ENCODE measurements at regions not wholly inside any gene's neighbourhood (a gene's known extent, or its start where the extent isn't known, plus 50 kb on each side); places are given as distances from the start of the nearest gene placed in this dataset.

DNA sequence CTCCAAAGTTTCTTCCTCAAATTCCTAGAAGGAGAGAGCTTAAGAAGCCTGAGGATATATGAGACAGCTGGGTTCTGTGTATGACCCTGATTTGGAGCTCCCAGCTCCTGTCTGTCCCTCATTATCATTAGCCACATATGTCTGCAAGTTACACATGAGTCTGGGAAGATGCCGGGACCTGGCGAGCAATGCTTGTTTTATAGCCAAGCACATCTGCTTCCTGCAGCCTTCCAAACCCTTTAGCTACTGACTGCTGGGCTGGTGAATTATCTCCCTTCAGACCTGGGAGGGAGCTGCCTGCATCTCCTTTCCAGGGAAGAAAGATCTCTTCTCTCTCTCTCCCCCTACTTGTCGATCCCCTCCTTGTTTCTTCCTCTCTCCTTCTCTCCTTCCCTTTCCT, 556.7 kb upstream of the BOD1L1 start:
- no peak for DNase-seq (ENCODE audit: low spot score)
- Mint-ChIP-seq H3K36me3 (ENCODE audit: low read depth) (no peaks in the 10 kb centered on the region), H3K27ac (no peak overlapping the region), H3K9me3 (no peaks in the 10 kb centered on the region), H3K4me3 (no peak overlapping the region), H3K4me1 (ENCODE audit: low read depth) (no peaks in the 10 kb centered on the region), H3K27me3 (ENCODE audit: low read depth) (no peaks in the 10 kb centered on the region)

DNA sequence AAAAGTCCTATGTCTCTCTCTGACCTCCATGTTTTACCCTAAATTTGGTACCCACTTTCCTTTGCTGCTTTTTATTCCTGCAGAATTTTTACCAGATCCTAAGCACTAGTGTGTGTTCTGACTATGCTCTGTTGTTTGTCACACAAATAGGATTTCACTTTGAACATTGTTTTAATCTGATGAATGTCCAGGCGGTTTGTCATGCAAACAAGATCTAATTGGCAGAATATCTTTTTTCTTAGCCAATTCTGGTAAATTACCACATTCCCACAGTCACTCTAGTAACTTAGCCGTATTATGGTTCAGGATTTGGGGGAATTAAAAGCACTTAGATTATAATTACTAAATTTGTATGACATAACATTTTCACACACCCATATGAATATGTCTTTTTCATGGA, 557.2 kb upstream of the BOD1L1 start:
- H3K36me3 Mint-ChIP-seq (ENCODE audit: low read depth), result no peaks in the 10 kb centered on the region
- no peak overlapping the region for H3K27ac Mint-ChIP-seq
- no peak overlapping the region for H3K4me3 Mint-ChIP-seq
- no peak for DNase-seq (ENCODE audit: low spot score)
- H3K27me3 Mint-ChIP-seq (ENCODE audit: low read depth), result no peaks in the 10 kb centered on the region
- no peaks in the 10 kb centered on the region for H3K9me3 Mint-ChIP-seq
- H3K4me1 Mint-ChIP-seq (ENCODE audit: low read depth), result no peaks in the 10 kb centered on the region

DNA sequence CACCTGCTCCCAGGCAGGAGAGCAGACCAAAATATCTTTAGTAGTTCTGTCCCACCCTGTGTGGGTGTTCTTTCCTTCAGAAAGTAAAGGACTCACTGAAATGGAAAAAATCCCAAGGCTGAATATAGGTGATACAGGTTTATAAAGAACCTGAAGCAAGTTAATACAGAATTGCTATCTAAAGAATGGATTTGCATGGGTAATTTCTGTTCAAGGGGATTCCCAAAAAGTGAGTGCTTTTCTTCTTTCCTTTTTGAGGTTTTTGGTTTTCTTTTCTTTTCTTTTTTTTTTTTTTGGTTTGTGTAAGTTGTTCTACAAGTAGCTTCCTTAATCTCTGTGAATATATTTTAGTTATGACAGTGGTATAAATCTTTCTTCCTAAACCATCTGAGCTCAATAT, 560.7 kb upstream of the BOD1L1 start:
- Mint-ChIP-seq H3K27me3 (ENCODE audit: low read depth) (no peaks in the 10 kb centered on the region), H3K4me1 (ENCODE audit: low read depth) (no peaks in the 10 kb centered on the region), H3K4me3 (no peak overlapping the region), H3K9me3 (no peaks in the 10 kb centered on the region), H3K27ac (no peak overlapping the region), H3K36me3 (ENCODE audit: low read depth) (no peaks in the 10 kb centered on the region)
- DNase-seq (ENCODE audit: low spot score), result no peak

DNA sequence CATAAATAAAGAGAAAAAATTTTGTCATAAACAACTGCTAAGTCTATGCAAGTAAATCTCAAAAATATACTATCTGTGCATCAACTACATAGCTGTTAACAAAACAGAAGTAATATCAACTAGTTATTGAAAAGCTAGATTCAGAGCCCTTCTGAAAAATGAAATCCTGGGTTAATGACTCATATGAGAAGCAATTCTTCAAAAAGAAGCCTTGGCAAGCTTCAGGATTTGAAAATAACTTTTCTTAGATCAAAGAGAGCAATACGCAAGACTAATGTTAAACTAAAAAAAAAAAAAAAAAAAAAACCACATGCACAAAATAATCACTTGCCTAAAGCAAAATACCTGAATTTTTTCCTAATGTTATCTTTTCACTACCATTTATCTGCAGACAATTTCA, 566.1 kb upstream of the BOD1L1 start:
- Mint-ChIP-seq H3K9me3 (no peaks in the 10 kb centered on the region), H3K27ac (no peak overlapping the region), H3K27me3 (ENCODE audit: low read depth) (no peaks in the 10 kb centered on the region), H3K36me3 (ENCODE audit: low read depth) (no peaks in the 10 kb centered on the region), H3K4me3 (no peak overlapping the region), H3K4me1 (ENCODE audit: low read depth) (no peaks in the 10 kb centered on the region)
- no peak for DNase-seq (ENCODE audit: low spot score)

DNA sequence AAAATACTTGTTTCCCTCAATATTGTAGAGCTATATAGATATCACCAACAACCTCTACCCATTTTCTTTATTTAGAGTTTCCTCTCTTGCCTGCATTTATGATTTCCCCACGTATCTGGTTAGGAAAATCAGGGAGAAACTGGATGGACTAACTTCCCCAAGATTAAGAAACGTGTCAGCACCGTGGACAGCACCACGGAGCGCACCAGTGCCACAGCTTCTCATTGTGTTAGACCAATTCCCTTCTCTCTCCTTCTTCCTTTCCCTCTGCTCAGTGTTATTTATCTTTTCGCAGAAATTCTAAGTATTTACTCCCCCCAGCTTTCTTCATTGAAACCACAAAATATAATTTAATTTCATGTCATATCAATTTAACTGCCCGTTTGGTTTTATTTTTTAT, 568.6 kb upstream of the BOD1L1 start:
- no peak for DNase-seq (ENCODE audit: low spot score)
- Mint-ChIP-seq H3K9me3 (no peaks in the 10 kb centered on the region), H3K4me1 (ENCODE audit: low read depth) (no peaks in the 10 kb centered on the region), H3K36me3 (ENCODE audit: low read depth) (no peaks in the 10 kb centered on the region), H3K27me3 (ENCODE audit: low read depth) (no peaks in the 10 kb centered on the region), H3K4me3 (no peak overlapping the region), H3K27ac (no peak overlapping the region)

DNA sequence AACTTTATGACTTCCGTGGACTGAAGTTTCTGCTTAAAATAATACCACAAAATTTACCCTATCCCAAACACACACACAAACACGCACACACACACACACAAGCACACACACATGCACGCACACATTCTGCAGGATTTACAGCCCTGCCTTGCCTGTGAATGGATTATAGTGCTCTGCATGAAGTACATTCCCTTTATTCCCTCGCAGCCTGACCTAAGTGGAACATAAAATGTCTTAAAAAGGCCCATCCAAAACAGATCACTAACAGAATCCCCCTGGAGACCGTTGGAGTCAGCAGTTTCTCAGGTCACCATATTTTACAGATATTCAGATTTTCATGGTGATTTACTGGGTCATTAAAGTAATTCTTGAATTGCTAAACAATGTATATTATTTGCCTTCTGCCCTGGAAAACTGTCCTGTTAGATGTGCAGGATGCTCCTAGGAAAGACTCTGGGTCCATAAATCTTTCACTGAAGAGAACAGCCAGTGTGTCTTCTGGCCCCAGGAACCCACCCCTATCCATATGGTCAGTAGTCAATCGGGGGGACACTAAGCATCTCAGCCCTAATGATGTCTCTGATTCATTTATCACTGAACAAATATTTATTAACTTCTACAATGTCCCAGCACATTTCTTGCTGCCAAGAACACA, 587.7 kb upstream of the BOD1L1 start:
- Mint-ChIP-seq H3K9me3 (peaks cover 3% of the 10 kb centered on the region), H3K4me3 (no peak overlapping the region), H3K27me3 (ENCODE audit: low read depth) (no peaks in the 10 kb centered on the region), H3K36me3 (ENCODE audit: low read depth) (no peaks in the 10 kb centered on the region), H3K27ac (no peak overlapping the region), H3K4me1 (ENCODE audit: low read depth) (no peaks in the 10 kb centered on the region)
- no peak for DNase-seq (ENCODE audit: low spot score)

DNA sequence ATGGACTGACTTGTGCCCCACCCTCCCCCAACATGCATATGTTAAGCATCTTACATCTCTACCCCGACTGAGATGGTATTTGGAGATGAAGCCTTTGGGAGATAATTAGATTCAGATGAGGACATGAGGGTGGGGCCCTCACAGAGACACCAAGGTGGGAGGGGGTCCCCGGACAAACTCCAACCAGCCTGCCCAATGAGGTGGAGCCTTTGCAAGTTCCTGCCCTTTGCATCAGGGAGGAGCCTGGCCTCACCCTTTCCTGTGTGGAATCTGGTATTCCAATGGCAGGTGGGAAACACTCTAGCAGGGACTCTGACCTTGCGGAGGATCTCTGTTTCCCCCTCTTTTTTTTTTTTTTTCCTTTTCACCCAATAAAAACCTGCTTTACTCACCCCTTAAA, 589.9 kb upstream of the BOD1L1 start:
- Mint-ChIP-seq H3K4me3 (no peak overlapping the region), H3K27me3 (ENCODE audit: low read depth) (no peaks in the 10 kb centered on the region), H3K9me3 (peaks cover 3% of the 10 kb centered on the region), H3K27ac (no peak overlapping the region), H3K4me1 (ENCODE audit: low read depth) (no peaks in the 10 kb centered on the region), H3K36me3 (ENCODE audit: low read depth) (no peaks in the 10 kb centered on the region)
- DNase-seq (ENCODE audit: low spot score), result no peak

DNA sequence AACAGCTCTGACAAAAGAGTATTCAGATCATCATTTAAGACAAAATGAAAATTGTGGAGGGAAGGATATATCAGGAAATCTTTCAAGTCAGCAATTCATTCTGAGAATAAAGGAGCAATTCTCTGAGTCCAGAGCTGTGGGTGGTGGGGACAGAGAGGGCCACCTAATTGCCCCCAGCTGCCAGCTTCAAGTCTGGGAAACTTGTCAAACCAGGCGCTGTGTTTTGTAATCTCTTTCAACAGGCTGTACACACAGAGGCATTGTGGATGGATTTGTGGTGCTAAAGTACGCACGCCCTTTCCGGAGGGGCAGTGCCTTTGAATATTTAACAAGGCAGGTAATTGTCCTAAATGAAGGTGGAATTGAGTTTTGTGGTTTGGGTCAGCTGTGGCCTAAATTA, 591.1 kb upstream of the BOD1L1 start:
- no peak for DNase-seq (ENCODE audit: low spot score)
- Mint-ChIP-seq H3K9me3 (peaks cover 3% of the 10 kb centered on the region), H3K27ac (no peak overlapping the region), H3K4me1 (ENCODE audit: low read depth) (no peaks in the 10 kb centered on the region), H3K36me3 (ENCODE audit: low read depth) (no peaks in the 10 kb centered on the region), H3K4me3 (no peak overlapping the region), H3K27me3 (ENCODE audit: low read depth) (no peaks in the 10 kb centered on the region)

DNA sequence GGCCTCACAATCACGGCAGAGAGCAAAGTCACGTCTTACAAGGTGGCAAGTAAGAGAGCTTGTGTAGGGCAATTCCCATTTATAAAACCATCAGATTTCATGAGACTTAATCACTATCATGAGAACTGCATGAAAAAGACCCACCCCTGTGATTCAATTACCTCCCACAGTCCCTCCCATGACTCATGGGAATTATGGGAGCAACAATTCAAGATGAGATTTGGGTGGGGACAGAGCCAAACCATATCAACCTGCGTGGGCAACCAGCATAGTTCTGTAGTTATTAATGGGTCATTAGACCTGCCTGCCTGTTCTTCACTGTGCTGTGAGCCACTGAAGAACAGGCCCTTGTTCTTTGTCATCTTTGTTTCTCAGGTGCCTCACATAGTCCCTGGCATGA, 593.7 kb upstream of the BOD1L1 start:
- Mint-ChIP-seq H3K27me3 (ENCODE audit: low read depth) (no peaks in the 10 kb centered on the region), H3K27ac (no peak overlapping the region), H3K9me3 (peaks cover 3% of the 10 kb centered on the region), H3K4me1 (ENCODE audit: low read depth) (no peaks in the 10 kb centered on the region), H3K4me3 (no peak overlapping the region), H3K36me3 (ENCODE audit: low read depth) (no peaks in the 10 kb centered on the region)
- no peak for DNase-seq (ENCODE audit: low spot score)

DNA sequence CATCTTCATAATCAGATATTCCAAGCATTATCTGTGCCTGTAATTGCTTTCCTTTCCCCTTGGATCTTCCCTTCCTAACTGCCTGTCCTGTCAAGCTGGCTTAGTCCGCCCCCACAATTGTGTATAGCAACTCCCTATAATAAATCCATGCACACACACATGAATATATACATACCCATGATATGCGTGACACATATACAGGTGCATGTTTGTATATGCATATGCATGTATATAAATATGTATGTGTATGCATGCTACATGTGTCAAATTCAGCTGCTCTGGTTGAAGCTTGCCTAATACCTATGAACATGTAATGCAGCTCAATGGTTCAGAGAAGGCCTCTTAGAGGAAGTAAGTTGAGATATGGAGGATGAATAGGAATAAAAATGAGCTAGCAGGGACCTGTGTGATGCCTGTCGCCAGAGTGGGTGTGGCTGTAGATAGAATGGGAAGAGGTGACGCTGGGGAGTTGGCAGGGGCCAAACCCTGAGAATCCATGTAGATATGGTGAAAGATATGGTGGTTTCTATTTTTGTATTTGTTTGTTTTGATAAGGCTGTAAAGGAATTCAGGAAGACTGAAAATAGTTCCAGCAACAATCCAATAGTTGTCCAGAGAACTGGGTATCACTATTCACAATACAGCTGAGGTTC, 595.0 kb upstream of the BOD1L1 start:
- DNase-seq (ENCODE audit: low spot score), result no peak
- no peak overlapping the region for H3K27ac Mint-ChIP-seq
- no peaks in the 10 kb centered on the region for H3K27me3 Mint-ChIP-seq (ENCODE audit: low read depth)
- peaks cover 3% of the 10 kb centered on the region for H3K9me3 Mint-ChIP-seq
- no peaks in the 10 kb centered on the region for H3K36me3 Mint-ChIP-seq (ENCODE audit: low read depth)
- H3K4me1 Mint-ChIP-seq (ENCODE audit: low read depth), result no peaks in the 10 kb centered on the region
- no peak overlapping the region for H3K4me3 Mint-ChIP-seq

DNA sequence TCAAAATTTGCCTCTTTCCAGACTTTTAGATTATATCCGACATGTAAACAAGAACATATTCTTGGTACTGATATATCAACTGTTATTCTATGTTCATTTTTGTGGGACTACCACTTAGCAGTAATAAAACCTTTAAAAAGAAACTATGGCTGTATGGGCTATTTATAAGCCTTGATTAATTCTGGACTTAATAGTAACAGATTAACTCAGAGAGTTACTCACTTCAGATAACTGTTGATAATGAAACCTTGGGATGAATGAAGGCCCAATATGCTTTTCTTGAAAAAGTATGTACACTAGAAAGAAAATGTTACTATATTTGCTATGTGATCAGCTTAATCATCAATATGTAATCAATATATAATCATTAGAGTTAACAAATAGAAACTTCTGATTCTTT, 595.9 kb upstream of the BOD1L1 start:
- no peak for DNase-seq (ENCODE audit: low spot score)
- Mint-ChIP-seq H3K4me1 (ENCODE audit: low read depth) (no peaks in the 10 kb centered on the region), H3K9me3 (no peaks in the 10 kb centered on the region), H3K27me3 (ENCODE audit: low read depth) (no peaks in the 10 kb centered on the region), H3K27ac (no peak overlapping the region), H3K4me3 (no peak overlapping the region), H3K36me3 (ENCODE audit: low read depth) (no peaks in the 10 kb centered on the region)

DNA sequence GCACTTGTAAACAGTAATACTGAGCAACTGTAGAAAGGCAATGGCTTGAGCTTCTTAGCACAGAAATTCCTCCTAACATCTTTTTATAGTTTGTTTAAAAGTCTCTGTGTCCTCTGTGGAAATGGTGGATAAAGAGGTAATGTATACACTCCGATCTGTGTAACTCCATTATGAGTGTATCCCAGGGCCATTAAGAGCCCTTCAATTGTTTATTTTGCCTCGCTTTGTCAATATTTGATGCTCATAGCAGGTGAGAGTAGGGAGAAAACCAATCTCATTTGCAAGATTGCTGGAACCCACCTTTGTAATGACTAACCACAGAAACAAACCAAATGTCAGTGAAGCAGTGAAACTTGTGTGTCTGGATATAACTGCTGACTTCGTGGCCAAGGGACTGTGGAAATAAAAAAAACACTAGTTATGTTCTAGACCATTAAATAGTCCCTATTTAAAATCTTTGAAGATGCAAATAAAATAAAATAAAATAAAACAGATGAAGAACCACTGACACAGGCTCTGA, 598.2 kb upstream of the BOD1L1 start:
- DNase-seq (ENCODE audit: low spot score), result no peak
- Mint-ChIP-seq H3K4me3 (no peak overlapping the region), H3K4me1 (ENCODE audit: low read depth) (no peaks in the 10 kb centered on the region), H3K27me3 (ENCODE audit: low read depth) (no peaks in the 10 kb centered on the region), H3K27ac (no peak overlapping the region), H3K9me3 (no peaks in the 10 kb centered on the region), H3K36me3 (ENCODE audit: low read depth) (no peaks in the 10 kb centered on the region)

DNA sequence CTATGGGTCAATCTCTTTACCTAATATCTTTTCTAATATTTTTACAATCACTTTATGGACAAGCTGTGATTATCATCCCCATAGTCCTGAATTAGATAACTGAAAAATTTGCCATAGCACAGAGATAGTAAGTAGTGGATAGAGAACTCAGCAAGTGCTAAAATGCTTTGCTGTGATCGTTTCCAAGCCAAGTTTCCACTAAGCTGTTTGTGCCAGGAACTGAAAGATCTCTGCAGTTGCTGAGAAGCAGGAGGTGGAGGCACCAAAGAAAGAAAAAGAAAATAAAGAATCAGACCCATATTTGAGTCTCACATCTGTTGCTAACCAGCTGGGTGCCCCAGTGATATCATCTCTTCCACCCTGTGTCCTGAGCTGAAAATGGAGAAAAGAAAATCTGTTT, 605.6 kb upstream of the BOD1L1 start:
- no peaks in the 10 kb centered on the region for H3K27me3 Mint-ChIP-seq (ENCODE audit: low read depth)
- no peak for DNase-seq (ENCODE audit: low spot score)
- H3K4me1 Mint-ChIP-seq (ENCODE audit: low read depth), result no peaks in the 10 kb centered on the region
- H3K36me3 Mint-ChIP-seq (ENCODE audit: low read depth), result no peaks in the 10 kb centered on the region
- H3K4me3 Mint-ChIP-seq, result no peak overlapping the region
- no peaks in the 10 kb centered on the region for H3K9me3 Mint-ChIP-seq
- no peak overlapping the region for H3K27ac Mint-ChIP-seq

DNA sequence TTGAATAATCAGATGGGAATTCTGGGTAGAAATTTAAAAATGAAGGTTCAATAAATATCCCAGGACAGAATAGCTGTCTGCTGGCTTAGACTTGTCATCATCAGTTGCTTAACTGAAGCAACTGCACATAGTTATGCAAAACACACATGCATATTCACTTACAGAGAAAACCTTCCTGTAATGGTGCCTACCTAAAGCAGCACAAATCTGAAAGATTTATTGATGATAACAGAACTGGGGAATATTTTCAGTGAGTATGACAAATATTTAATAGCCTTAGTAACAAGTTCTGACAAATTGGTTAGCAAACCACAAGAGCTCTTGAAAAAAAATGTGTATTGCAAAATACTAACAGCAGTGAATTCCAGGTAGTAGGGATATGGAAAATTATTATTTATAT, 606.8 kb upstream of the BOD1L1 start:
- Mint-ChIP-seq H3K36me3 (ENCODE audit: low read depth) (no peaks in the 10 kb centered on the region), H3K27me3 (ENCODE audit: low read depth) (no peaks in the 10 kb centered on the region), H3K4me3 (no peak overlapping the region), H3K4me1 (ENCODE audit: low read depth) (no peaks in the 10 kb centered on the region), H3K9me3 (no peaks in the 10 kb centered on the region), H3K27ac (no peak overlapping the region)
- no peak for DNase-seq (ENCODE audit: low spot score)

DNA sequence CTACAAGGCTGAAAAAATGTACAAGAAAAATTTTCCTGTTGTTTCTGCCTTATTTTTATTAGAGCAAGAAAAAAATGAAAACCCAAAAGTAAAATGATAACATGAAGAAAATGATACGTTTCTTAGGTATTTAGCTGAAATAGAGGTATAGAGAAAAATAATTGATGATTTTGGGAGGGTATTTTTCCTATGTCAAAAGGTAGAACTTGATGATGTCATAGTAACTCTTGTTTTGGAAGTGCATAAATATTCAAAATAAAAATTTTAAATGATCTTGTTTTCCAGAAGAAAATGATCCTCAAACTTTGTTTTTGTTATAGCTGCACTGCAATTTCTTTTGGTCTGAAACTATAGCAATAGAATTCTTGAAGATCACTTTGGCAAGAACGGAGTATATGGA, 608.8 kb upstream of the BOD1L1 start:
- Mint-ChIP-seq H3K27me3 (ENCODE audit: low read depth) (no peaks in the 10 kb centered on the region), H3K27ac (no peak overlapping the region), H3K9me3 (peaks cover 3% of the 10 kb centered on the region), H3K4me1 (ENCODE audit: low read depth) (no peaks in the 10 kb centered on the region), H3K4me3 (no peak overlapping the region), H3K36me3 (ENCODE audit: low read depth) (no peaks in the 10 kb centered on the region)
- no peak for DNase-seq (ENCODE audit: low spot score)
